Astrocyte (in vitro differentiated cells and primary cell): ENCODE measurements at regions not wholly inside any gene's neighbourhood (a gene's known extent, or its start where the extent isn't known, plus 50 kb on each side); places are given as distances from the start of the nearest gene placed in this dataset.

Experiments
- DNase-seq: peaks from one replicate; pipeline ENCODE4 v3.0.0-alpha.2; 2010; ENCODE audit warnings: low read depth
- FAIRE-seq: peaks from 2 replicates; lab custom pipeline; 2011; peaks lifted over from hg19 to GRCh38; lab: Jason Lieb, UNC
- H2AFZ ChIP-seq: 2 replicates; pipeline ENCODE4 v1.6.0; 2012; ENCODE audit warnings: low read depth, low read length, inconsistent platforms
- H3K27ac ChIP-seq: 2 replicates; pipeline ENCODE4 v1.5.1; 2011; ENCODE audit warnings: low read depth, low read length, inconsistent platforms
- H3K27me3 ChIP-seq: 2 replicates; pipeline ENCODE4 v1.6.0; 2011; ENCODE audit warnings: low read length, inconsistent platforms; ENCODE audit not compliant: insufficient read depth
- H3K36me3 ChIP-seq: 2 replicates; pipeline ENCODE4 v1.5.1; 2011; ENCODE audit warnings: low read length, inconsistent platforms; ENCODE audit not compliant: insufficient read depth
- H3K4me1 ChIP-seq: 2 replicates; pipeline ENCODE4 v1.5.1; 2011; ENCODE audit warnings: low read length, inconsistent platforms; ENCODE audit not compliant: insufficient read depth
- H3K4me2 ChIP-seq: 2 replicates; pipeline ENCODE4 v1.6.0; 2012; ENCODE audit warnings: low read length, inconsistent platforms
- H3K4me3 ChIP-seq: 2 replicates; pipeline ENCODE4 v1.5.1; 2011; ENCODE audit warnings: low read depth, mild to moderate bottlenecking, low read length, inconsistent platforms; ENCODE audit not compliant: insufficient read depth
- H3K79me2 ChIP-seq: 2 replicates; pipeline ENCODE4 v1.6.0; 2012; ENCODE audit warnings: mild to moderate bottlenecking, low read length, inconsistent platforms; ENCODE audit not compliant: insufficient read depth
- H3K9ac ChIP-seq: 2 replicates; pipeline ENCODE4 v1.6.0; 2012; ENCODE audit warnings: mild to moderate bottlenecking, low read length, inconsistent platforms
- H3K9me3 ChIP-seq: 2 replicates; pipeline ENCODE4 v1.5.1; 2012; ENCODE audit warnings: low read depth, mild to moderate bottlenecking, low read length, inconsistent platforms; ENCODE audit not compliant: insufficient read depth
- H4K20me1 ChIP-seq: 2 replicates; pipeline ENCODE4 v1.6.0; 2012; ENCODE audit warnings: low read length, inconsistent platforms; ENCODE audit not compliant: insufficient read depth
- H3K27ac Mint-ChIP-seq: one replicate; pipeline ENCODE4 v1.8.0; 2021; ENCODE audit warnings: mild to moderate bottlenecking, mixed read lengths; ENCODE audit not compliant: unreplicated experiment
- H3K27me3 Mint-ChIP-seq: one replicate; pipeline ENCODE4 v1.8.0; 2021; ENCODE audit warnings: low read depth, mixed read lengths; ENCODE audit not compliant: unreplicated experiment
- H3K36me3 Mint-ChIP-seq: one replicate; pipeline ENCODE4 v1.8.0; 2021; ENCODE audit warnings: low read depth, mixed read lengths; ENCODE audit not compliant: unreplicated experiment
- H3K4me1 Mint-ChIP-seq: one replicate; pipeline ENCODE4 v1.8.0; 2021; ENCODE audit warnings: low read depth, mixed read lengths; ENCODE audit not compliant: unreplicated experiment
- H3K4me3 Mint-ChIP-seq: one replicate; pipeline ENCODE4 v1.8.0; 2021; ENCODE audit warnings: mild to moderate bottlenecking, moderate library complexity, mixed read lengths; ENCODE audit not compliant: unreplicated experiment
- H3K9me3 Mint-ChIP-seq: one replicate; pipeline ENCODE4 v1.8.0; 2021; ENCODE audit warnings: mild to moderate bottlenecking, mixed read lengths; ENCODE audit not compliant: unreplicated experiment
- CTCF ChIP-seq: IDR thresholded peaks from 2 replicates; pipeline ENCODE4 v1.5.1; 2011; ENCODE audit warnings: low read depth, mild to moderate bottlenecking, inconsistent platforms, low read length, moderate library complexity; ENCODE audit not compliant: insufficient read depth
- EZH2 ChIP-seq: IDR thresholded peaks from 2 replicates; pipeline ENCODE4 v1.6.1; 2012; ENCODE audit warnings: mild to moderate bottlenecking, low read length, inconsistent platforms; ENCODE audit not compliant: insufficient read depth

- Histone ChIP-seq H3K27ac (no peak overlapping the region), H3K36me3 (no peaks in the 10 kb centered on the region), H4K20me1 (no peaks in the 10 kb centered on the region), H3K4me1 (no peaks in the 10 kb centered on the region), H2AFZ (no peak overlapping the region), H3K9me3 (no peaks in the 10 kb centered on the region), H3K4me3 (no peak overlapping the region), H3K27me3 (peaks cover 19% of the 10 kb centered on the region), H3K4me2 (no peak overlapping the region), H3K79me2 (no peaks in the 10 kb centered on the region), H3K9ac (no peak overlapping the region)
- peaks cover 5% of the 10 kb centered on the region for H3K9me3 Mint-ChIP-seq
- H3K4me1 Mint-ChIP-seq = no peaks in the 10 kb centered on the region
- no peak overlapping the region for H3K4me3 Mint-ChIP-seq
- H3K36me3 Mint-ChIP-seq = no peaks in the 10 kb centered on the region
- FAIRE-seq (no peak), DNase-seq (no peak)
- TF ChIP-seq EZH2 = no peak
- TF ChIP-seq CTCF = no peak
- H3K27me3 Mint-ChIP-seq = peaks cover 47% of the 10 kb centered on the region
- H3K27ac Mint-ChIP-seq = no peak overlapping the region
Measured at GRCh38 chr2:45305599-45305998, 296.3 kb upstream of the SIX2 start.

- Histone ChIP-seq H3K27ac (no peak overlapping the region), H3K36me3 (no peaks in the 10 kb centered on the region), H4K20me1 (no peaks in the 10 kb centered on the region), H3K4me3 (no peak overlapping the region), H3K27me3 (peaks cover 19% of the 10 kb centered on the region), H3K4me1 (no peaks in the 10 kb centered on the region), H3K4me2 (no peak overlapping the region), H3K9ac (no peak overlapping the region), H2AFZ (no peak overlapping the region), H3K9me3 (no peaks in the 10 kb centered on the region), H3K79me2 (no peaks in the 10 kb centered on the region)
- H3K27ac Mint-ChIP-seq = no peak overlapping the region
- FAIRE-seq = no peak
- H3K9me3 Mint-ChIP-seq = peaks cover 9% of the 10 kb centered on the region
- no peak for TF ChIP-seq CTCF
- TF ChIP-seq EZH2 = no peak
- no peaks in the 10 kb centered on the region for H3K4me1 Mint-ChIP-seq
- no peak overlapping the region for H3K4me3 Mint-ChIP-seq
- peaks cover 46% of the 10 kb centered on the region for H3K27me3 Mint-ChIP-seq
- no peak for DNase-seq
- H3K36me3 Mint-ChIP-seq = no peaks in the 10 kb centered on the region
Measured at GRCh38 chr2:45303417-45304202, 294.4 kb upstream of the SIX2 start.
